Mesendoderm (in vitro differentiated cells): ENCODE measurements at regions not wholly inside any gene's neighbourhood (a gene's known extent, or its start where the extent isn't known, plus 50 kb on each side); places are given as distances from the start of the nearest gene placed in this dataset.

ENCODE experiments used
- DNase-seq: peaks from one replicate; pipeline ENCODE4 v3.0.0; 2013
- H2AK5ac ChIP-seq: 2 replicates; pipeline ENCODE4 v1.6.1; 2013; ENCODE audit warnings: low read length, inconsistent platforms
- H2BK120ac ChIP-seq: 2 replicates; pipeline ENCODE4 v1.6.1; 2013; ENCODE audit warnings: low read depth, mild to moderate bottlenecking, low read length, moderate library complexity, mixed read lengths
- H2BK15ac ChIP-seq: replicated peaks from 2 replicates; pipeline ENCODE4 v1.6.1; 2013; ENCODE audit warnings: low read depth, mild to moderate bottlenecking, moderate library complexity
- H2BK5ac ChIP-seq: 2 replicates; pipeline ENCODE4 v1.6.1; 2013; ENCODE audit warnings: low read length, inconsistent platforms
- H3K18ac ChIP-seq: 2 replicates; pipeline ENCODE4 v1.6.1; 2013; ENCODE audit warnings: mild to moderate bottlenecking, low read length, mixed read lengths
- H3K23ac ChIP-seq: one replicate; pipeline ENCODE4 v1.6.1; 2013; ENCODE audit warnings: low read length
- H3K27ac ChIP-seq: 2 replicates; pipeline ENCODE4 v1.5.1; 2013; ENCODE audit warnings: low read depth, mild to moderate bottlenecking, inconsistent platforms, low read length, moderate library complexity
- H3K27me3 ChIP-seq: 2 replicates; pipeline ENCODE4 v1.6.1; 2013; ENCODE audit warnings: low read length, control low read depth, mild to moderate bottlenecking, inconsistent platforms; ENCODE audit not compliant: insufficient read depth, poor library complexity
- H3K36me3 ChIP-seq: 2 replicates; pipeline ENCODE4 v1.6.1; 2013; ENCODE audit warnings: low read length, inconsistent platforms; ENCODE audit not compliant: control insufficient read depth, insufficient read depth
- H3K4ac ChIP-seq: one replicate; pipeline ENCODE4 v1.6.1; 2013; ENCODE audit warnings: low read depth, mild to moderate bottlenecking, low read length, moderate library complexity
- H3K4me1 ChIP-seq: 2 replicates; pipeline ENCODE4 v1.6.1; 2013; ENCODE audit warnings: low read depth, low read length, inconsistent platforms; ENCODE audit not compliant: control insufficient read depth
- H3K4me2 ChIP-seq: 2 replicates; pipeline ENCODE4 v1.6.1; 2013; ENCODE audit warnings: low read length
- H3K4me3 ChIP-seq: 2 replicates; pipeline ENCODE4 v1.5.1; 2013; ENCODE audit warnings: mild to moderate bottlenecking, low read length
- H3K56ac ChIP-seq: one replicate; pipeline ENCODE4 v1.6.1; 2013; ENCODE audit warnings: low read length
- H3K79me1 ChIP-seq: 2 replicates; pipeline ENCODE4 v1.6.1; 2013; ENCODE audit warnings: low read length, inconsistent platforms
- H3K79me2 ChIP-seq: 2 replicates; pipeline ENCODE4 v1.6.1; 2013; ENCODE audit warnings: mild to moderate bottlenecking, low read length; ENCODE audit not compliant: control insufficient read depth, insufficient read depth
- H3K9ac ChIP-seq: 2 replicates; pipeline ENCODE4 v1.6.1; 2013; ENCODE audit warnings: low read length, inconsistent platforms
- H4K5ac ChIP-seq: one replicate; pipeline ENCODE4 v1.6.1; 2013; ENCODE audit warnings: low read length
- H4K8ac ChIP-seq: one replicate; pipeline ENCODE4 v1.6.1; 2013; ENCODE audit warnings: low read depth, mild to moderate bottlenecking, control low read depth, low read length, moderate library complexity
- WGBS: extraction: QIAGEN DNeasy Blood & Tissue Kit; methylation state at CpG from one replicate; pipeline ENCODE4 v1.1.7; 2013; ENCODE audit warnings: low lambda C conversion rate, missing lambda C conversion rate; ENCODE audit not compliant: insufficient coverage; ENCODE audit errors: extremely low coverage; 5-methylcytosine and 5-hydroxymethylcytosine counted together

DNA sequence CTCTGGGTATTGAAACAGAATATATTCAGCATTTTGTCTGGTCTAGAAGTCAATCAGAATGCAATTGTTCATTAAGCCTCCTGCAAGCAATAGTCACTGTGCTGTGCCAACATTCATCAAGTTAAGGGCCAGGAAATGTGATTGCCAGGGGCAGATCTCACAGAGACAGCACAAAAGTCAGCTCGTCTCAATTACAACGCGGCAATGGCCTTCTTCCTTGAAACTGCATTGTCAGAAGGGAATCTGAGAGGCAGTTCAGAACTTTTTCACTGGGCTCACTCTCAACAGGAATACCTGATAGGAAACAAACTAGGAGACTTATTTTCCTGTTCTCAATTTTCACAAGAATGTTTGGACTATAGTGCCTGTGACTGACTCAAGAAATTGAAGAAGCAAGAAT, 131.1 kb upstream of the NR3C2 start:
- H4K8ac ChIP-seq: no peak overlapping the region
- no peak overlapping the region for H2BK120ac ChIP-seq
- no peak overlapping the region for H2BK5ac ChIP-seq
- no peak overlapping the region for H3K56ac ChIP-seq
- H3K4ac ChIP-seq: no peak overlapping the region
- no peaks in the 10 kb centered on the region for H3K4me1 ChIP-seq
- no peak overlapping the region for H3K23ac ChIP-seq
- no peaks in the 10 kb centered on the region for H3K27me3 ChIP-seq
- H3K4me3 ChIP-seq: no peak overlapping the region
- H4K5ac ChIP-seq: no peak overlapping the region
- no CpG with 5 or more reads among the region's 3 CpGs for WGBS
- H3K4me2 ChIP-seq: no peak overlapping the region
- H3K79me2 ChIP-seq: no peaks in the 10 kb centered on the region
- H3K9ac ChIP-seq: no peak overlapping the region
- no peak overlapping the region for H2AK5ac ChIP-seq
- H3K79me1 ChIP-seq: no peaks in the 10 kb centered on the region
- peak; percentile 13 for DNase-seq
- no peak overlapping the region for H3K27ac ChIP-seq
- no peaks in the 10 kb centered on the region for H3K36me3 ChIP-seq
- no peak overlapping the region for H2BK15ac ChIP-seq
- no peak overlapping the region for H3K18ac ChIP-seq

DNA sequence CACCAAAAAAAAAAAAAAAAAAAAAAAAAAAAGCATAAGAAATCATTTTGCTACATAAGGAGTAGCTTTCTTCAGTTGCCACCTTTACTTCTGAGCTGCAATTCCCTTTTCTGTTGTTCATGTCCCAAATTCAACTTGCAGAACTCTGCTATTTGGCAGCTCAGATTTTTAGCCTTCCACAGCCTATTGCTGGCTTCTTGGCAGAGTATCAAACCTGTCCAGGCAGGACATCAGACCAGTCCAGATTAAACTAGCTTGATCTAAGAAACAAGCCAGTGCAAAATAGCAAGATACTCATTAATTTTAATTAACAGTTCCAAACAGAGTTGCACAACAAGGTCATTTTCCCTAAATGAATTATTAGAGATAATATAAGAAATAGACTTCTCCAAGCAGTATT, 123.6 kb upstream of the NR3C2 start:
- Histone ChIP-seq H4K8ac (no peak overlapping the region), H2BK15ac (no peak overlapping the region), H2BK5ac (no peak overlapping the region), H3K4me2 (no peak overlapping the region), H3K4ac (no peak overlapping the region), H3K36me3 (no peaks in the 10 kb centered on the region), H3K4me3 (no peak overlapping the region), H3K18ac (no peak overlapping the region), H3K4me1 (no peaks in the 10 kb centered on the region), H3K79me1 (no peaks in the 10 kb centered on the region), H3K23ac (no peak overlapping the region), H3K27ac (no peak overlapping the region), H3K27me3 (no peaks in the 10 kb centered on the region), H4K5ac (no peak overlapping the region), H2BK120ac (no peak overlapping the region), H3K79me2 (no peaks in the 10 kb centered on the region), H3K9ac (no peak overlapping the region), H3K56ac (no peak overlapping the region), H2AK5ac (no peak overlapping the region)
- no peak for DNase-seq

DNA sequence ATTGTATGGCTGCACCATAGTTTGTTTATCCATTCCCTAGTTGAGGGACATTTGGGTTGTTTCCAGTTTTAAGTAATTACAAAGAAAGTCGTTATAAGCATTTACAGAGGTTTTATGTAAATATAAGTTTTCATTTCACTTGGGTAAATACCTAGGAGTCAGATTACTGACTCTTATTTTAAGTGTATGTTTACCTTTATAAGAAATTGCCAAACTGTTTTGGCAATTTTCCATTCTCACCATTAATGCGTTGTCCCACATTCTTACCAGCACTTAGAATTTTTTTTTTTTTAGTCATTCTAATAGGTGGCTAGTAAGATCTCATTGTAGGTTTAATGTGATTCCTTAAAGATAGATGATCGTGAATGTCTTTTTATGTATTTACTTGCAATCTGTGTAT, 121.5 kb upstream of the NR3C2 start:
- Histone ChIP-seq H3K27me3 (no peaks in the 10 kb centered on the region), H3K4me3 (no peak overlapping the region), H4K5ac (no peak overlapping the region), H3K27ac (no peak overlapping the region), H2AK5ac (no peak overlapping the region), H3K36me3 (no peaks in the 10 kb centered on the region), H3K4ac (no peak overlapping the region), H2BK120ac (no peak overlapping the region), H3K18ac (no peak overlapping the region), H4K8ac (no peak overlapping the region), H2BK15ac (no peak overlapping the region), H3K79me1 (no peaks in the 10 kb centered on the region), H3K4me2 (no peak overlapping the region), H3K4me1 (no peaks in the 10 kb centered on the region), H3K56ac (no peak overlapping the region), H3K79me2 (no peaks in the 10 kb centered on the region), H3K23ac (no peak overlapping the region), H3K9ac (no peak overlapping the region), H2BK5ac (no peak overlapping the region)
- DNase-seq: no peak
- no CpG with 5 or more reads among the region's 3 CpGs for WGBS

DNA sequence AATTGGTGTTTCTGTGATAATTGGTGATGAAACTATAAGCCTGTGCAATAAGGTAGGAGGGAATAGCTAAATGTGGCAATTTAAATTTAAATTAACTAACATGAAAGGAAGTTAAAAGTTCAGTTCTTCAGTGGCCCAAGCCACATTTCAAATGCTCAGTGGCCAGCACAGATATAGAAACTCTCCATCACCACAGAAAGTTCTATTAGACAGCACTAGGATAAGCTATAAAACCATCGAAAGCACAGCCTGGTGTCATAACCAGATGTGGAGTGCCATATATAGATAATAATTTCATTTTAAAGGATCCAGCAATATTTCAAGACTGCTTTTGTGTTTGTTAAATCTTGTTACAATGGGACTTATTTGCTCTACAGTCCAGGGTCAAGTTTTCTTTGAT, 119.3 kb upstream of the NR3C2 start:
- Histone ChIP-seq H3K4ac (no peak overlapping the region), H4K5ac (no peak overlapping the region), H3K79me2 (no peaks in the 10 kb centered on the region), H4K8ac (no peak overlapping the region), H2AK5ac (no peak overlapping the region), H2BK5ac (no peak overlapping the region), H3K23ac (no peak overlapping the region), H3K4me1 (no peaks in the 10 kb centered on the region), H3K27ac (no peak overlapping the region), H3K18ac (no peak overlapping the region), H2BK120ac (no peak overlapping the region), H3K56ac (no peak overlapping the region), H3K79me1 (no peaks in the 10 kb centered on the region), H2BK15ac (no peak overlapping the region), H3K4me2 (no peak overlapping the region), H3K4me3 (no peak overlapping the region), H3K36me3 (no peaks in the 10 kb centered on the region), H3K9ac (no peak overlapping the region), H3K27me3 (no peaks in the 10 kb centered on the region)
- DNase-seq: no peak
- WGBS: no CpG with 5 or more reads among the region's 1 CpG

DNA sequence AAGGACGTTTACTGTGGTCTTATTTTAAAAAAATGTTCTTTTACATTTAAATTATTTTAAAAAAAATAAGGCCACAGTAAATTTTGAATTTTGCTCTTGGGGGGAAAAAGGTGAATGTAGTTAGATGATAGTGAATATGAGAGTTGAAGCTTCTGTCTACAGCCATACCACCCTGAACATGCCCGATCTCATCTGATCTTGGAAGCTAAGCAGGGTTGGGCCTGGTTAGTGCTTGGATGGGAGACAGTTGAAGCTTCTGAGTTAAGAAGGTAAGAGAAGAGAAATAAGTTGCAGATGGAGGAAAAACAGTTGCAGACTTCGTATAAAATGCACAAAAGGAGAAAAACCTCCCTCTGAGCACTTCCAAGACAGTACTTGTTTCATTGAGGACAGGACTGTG, 115.6 kb upstream of the NR3C2 start:
- H3K18ac ChIP-seq: no peak overlapping the region
- no peak overlapping the region for H3K4me3 ChIP-seq
- no peak overlapping the region for H3K9ac ChIP-seq
- no CpG with 5 or more reads among the region's 3 CpGs for WGBS
- H4K5ac ChIP-seq: no peak overlapping the region
- H3K27ac ChIP-seq: no peak overlapping the region
- no peaks in the 10 kb centered on the region for H3K36me3 ChIP-seq
- H3K23ac ChIP-seq: no peak overlapping the region
- H2BK15ac ChIP-seq: no peak overlapping the region
- H2BK120ac ChIP-seq: no peak overlapping the region
- no peaks in the 10 kb centered on the region for H3K79me1 ChIP-seq
- no peaks in the 10 kb centered on the region for H3K27me3 ChIP-seq
- no peak overlapping the region for H2AK5ac ChIP-seq
- DNase-seq: peak; percentile 5
- H3K4ac ChIP-seq: no peak overlapping the region
- H3K79me2 ChIP-seq: no peaks in the 10 kb centered on the region
- H3K56ac ChIP-seq: no peak overlapping the region
- H2BK5ac ChIP-seq: no peak overlapping the region
- H3K4me1 ChIP-seq: no peaks in the 10 kb centered on the region
- H3K4me2 ChIP-seq: no peak overlapping the region
- no peak overlapping the region for H4K8ac ChIP-seq

DNA sequence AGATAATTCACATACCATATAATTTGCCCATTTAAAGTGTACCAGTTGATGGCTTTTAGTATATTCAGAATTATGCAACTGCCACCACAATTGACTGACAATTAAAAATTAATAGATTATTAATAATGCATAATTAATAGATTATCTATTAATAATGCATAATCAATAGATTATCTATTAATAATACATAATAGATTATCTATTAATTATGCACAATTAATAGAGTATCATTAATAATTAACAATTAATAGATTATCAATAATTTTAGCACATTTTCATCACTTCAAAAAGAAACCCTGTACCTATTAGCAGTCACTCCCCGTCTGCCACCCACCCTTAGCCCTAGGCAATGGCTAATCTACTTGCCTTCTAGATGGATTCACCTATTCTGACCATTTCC, 108.6 kb upstream of the NR3C2 start:
- no peaks in the 10 kb centered on the region for H3K4me1 ChIP-seq
- no peak overlapping the region for H3K4me3 ChIP-seq
- no peak overlapping the region for H4K8ac ChIP-seq
- H2BK120ac ChIP-seq: no peak overlapping the region
- no peaks in the 10 kb centered on the region for H3K79me2 ChIP-seq
- H3K79me1 ChIP-seq: no peaks in the 10 kb centered on the region
- no peak overlapping the region for H3K4me2 ChIP-seq
- no peak overlapping the region for H3K56ac ChIP-seq
- DNase-seq: no peak
- H2AK5ac ChIP-seq: no peak overlapping the region
- WGBS: no CpG with 5 or more reads among the region's 1 CpG
- no peak overlapping the region for H2BK15ac ChIP-seq
- H2BK5ac ChIP-seq: no peak overlapping the region
- no peak overlapping the region for H3K18ac ChIP-seq
- H3K36me3 ChIP-seq: no peaks in the 10 kb centered on the region
- H3K23ac ChIP-seq: no peak overlapping the region
- H3K27ac ChIP-seq: no peak overlapping the region
- H3K27me3 ChIP-seq: no peaks in the 10 kb centered on the region
- no peak overlapping the region for H3K4ac ChIP-seq
- H4K5ac ChIP-seq: no peak overlapping the region
- H3K9ac ChIP-seq: no peak overlapping the region
